ENCODE measurements at regions not wholly inside any gene's neighbourhood (a gene's known extent, or its start where the extent isn't known, plus 50 kb on each side); places are given as distances from the start of the nearest gene placed in this dataset.

- no peaks in the 10 kb centered on the region for H3K4me1 ChIP-seq (replicated peaks in 1 of 4; ENCODE audit: control insufficient read depth in 3 of 4, insufficient read depth in 4 of 4, low read length in 3 of 4)
- H3K9me3 ChIP-seq (ENCODE audit: insufficient read depth in 2 of 2, low read depth in 1 of 2, low read length in 1 of 2), result no peaks in the 10 kb centered on the region
- POLR2A ChIA-PET (ENCODE audit: partially characterized antibody), result no interaction called here
- TF ChIP-seq CBX5 (IDR thresholded peaks at IDR 0.05; ENCODE audit: low read depth, low read length) (no peak), ASH2L (IDR thresholded peaks at IDR 0.05; ENCODE audit: low read length) (no peak), SIX5 (IDR thresholded peaks at IDR 0.05; ENCODE audit: low read depth, low read length) (no peak), SP2 (IDR thresholded peaks at IDR 0.05; ENCODE audit: low read length) (no peak), CHD1 (IDR thresholded peaks at IDR 0.05; ENCODE audit: low read depth, low read length) (no peak)
- no peaks in the 10 kb centered on the region; the same call in 1 of the 2 replicates for H3K23me2 ChIP-seq (ENCODE audit: low read depth, low read length)
- H2BK120ac ChIP-seq (replicated peaks; ENCODE audit: low read depth, low read length), result no peak overlapping the region
- H2BK20ac ChIP-seq (ENCODE audit: low read length), result no peak overlapping the region
- no peak overlapping the region for H3K18ac ChIP-seq (ENCODE audit: extremely low read depth, low read length)
- DNase-seq (ENCODE audit: low read depth in 1 of 2, low spot score in 2 of 2) (no peak), FAIRE-seq (no peak)
- H3K9ac ChIP-seq (replicated peaks in 1 of 4; ENCODE audit: extremely low read depth in 1 of 4, low read depth in 3 of 4, low read length in 3 of 4), result no peak overlapping the region
- H3K27ac ChIP-seq (ENCODE audit: low read depth, low read length), result no peak overlapping the region
- no peak overlapping the region for H3K4ac ChIP-seq (replicated peaks; ENCODE audit: insufficient read length, low read depth, low read length)
- 0 out of 2 replicates have a peak overlapping the region, but pooled peaks have one; percentile 30 for H2AFZ ChIP-seq (ENCODE audit: low read length)
- no peak overlapping the region for H3K23ac ChIP-seq (ENCODE audit: insufficient read length)
- H3K56ac ChIP-seq (replicated peaks; ENCODE audit: insufficient read length, low read depth, low read length), result no peak overlapping the region
- H2BK5ac ChIP-seq (ENCODE audit: low read depth, low read length), result no peak overlapping the region
- no peak overlapping the region for H4K8ac ChIP-seq (ENCODE audit: extremely low read depth, insufficient read depth, low read length)
- no peaks in the 10 kb centered on the region for H3K27me3 ChIP-seq (replicated peaks in 1 of 4; ENCODE audit: control insufficient read depth in 3 of 4, extremely low read depth in 1 of 4, insufficient read depth in 3 of 4, low read length in 3 of 4)
- H3K4me3 ChIP-seq (ENCODE audit: extremely low read depth in 1 of 4, insufficient read depth in 2 of 4, low read depth in 3 of 4, low read length in 4 of 4), result no peak overlapping the region
- no peak overlapping the region for H2AK5ac ChIP-seq (ENCODE audit: low read depth, low read length)
- H4K20me1 ChIP-seq (replicated peaks in 1 of 2; ENCODE audit: control insufficient read depth in 1 of 2, insufficient read depth in 2 of 2, low read length in 2 of 2), result no peaks in the 10 kb centered on the region
- H2BK12ac ChIP-seq (ENCODE audit: low read depth, low read length), result no peak overlapping the region
- H3K79me2 ChIP-seq (ENCODE audit: control insufficient read depth in 1 of 2, insufficient read depth in 2 of 2, low read length in 2 of 2), result no peaks in the 10 kb centered on the region
- H3K79me1 ChIP-seq (ENCODE audit: low read depth, low read length), result no peaks in the 10 kb centered on the region
- H3K36me3 ChIP-seq (ENCODE audit: control insufficient read depth in 2 of 4, insufficient read depth in 4 of 4, low read length in 3 of 4), result no peaks in the 10 kb centered on the region
- CTCF ChIA-PET (ENCODE audit: partially characterized antibody), result interaction anchor here (0.8 kb wide), 1 partner anchor 55 kb away, joined by 4 read pairs; no protein-coding TSS in a partner anchor
- WGBS, 2 experiments (ENCODE audit: extremely low coverage in 1 of 2, insufficient coverage in 1 of 2, insufficient read length in 1 of 2, insufficient replicate concordance in 2 of 2, low coverage in 1 of 2, low lambda C conversion rate in 2 of 2, missing lambda C conversion rate in 1 of 2), result 86% methylated on average over 1 of the region's 1 CpG; no CpG with 5 or more reads in 1 of the 2 experiments
- H3K4me2 ChIP-seq (ENCODE audit: insufficient read depth in 1 of 2, low read depth in 2 of 2, low read length in 2 of 2), result no peak overlapping the region
- H4K91ac ChIP-seq (replicated peaks; ENCODE audit: insufficient read length, low read length), result no peak overlapping the region
- no peak overlapping the region for H4K5ac ChIP-seq (ENCODE audit: insufficient read length, low read depth, low read length)
- no peak overlapping the region for H2BK15ac ChIP-seq (ENCODE audit: low read length)
- H3K14ac ChIP-seq (ENCODE audit: insufficient read length), result no peak overlapping the region
Measured at GRCh38 chr15:47415539-47415971, 301.8 kb upstream of the SEMA6D start.

Measured in H1 (cell line).